Glutamatergic neuron (in vitro differentiated cells): ENCODE measurements at regions not wholly inside any gene's neighbourhood (a gene's known extent, or its start where the extent isn't known, plus 50 kb on each side); places are given as distances from the start of the nearest gene placed in this dataset.
"Not testable (repeated sequence)": the region's sequence is repeated elsewhere in the genome, so short reads cannot be mapped to it uniquely, and the experiment has no call there.

Experiments used
- DNase-seq: peaks from one replicate; pipeline ENCODE4 v3.0.0; 2022
- H3K27ac Mint-ChIP-seq: one replicate; pipeline ENCODE4 v1.8.0; 2020; ENCODE audit warnings: mild to moderate bottlenecking, mixed read lengths, inconsistent platforms; ENCODE audit not compliant: unreplicated experiment
- H3K27me3 Mint-ChIP-seq: one replicate; pipeline ENCODE4 v1.8.0; 2020; ENCODE audit warnings: mild to moderate bottlenecking, moderate library complexity, mixed read lengths, inconsistent platforms; ENCODE audit not compliant: unreplicated experiment
- H3K36me3 Mint-ChIP-seq: one replicate; pipeline ENCODE4 v1.8.0; 2020; ENCODE audit warnings: mild to moderate bottlenecking, mixed read lengths, inconsistent platforms; ENCODE audit not compliant: unreplicated experiment
- H3K4me1 Mint-ChIP-seq: one replicate; pipeline ENCODE4 v1.8.0; 2020; ENCODE audit warnings: mild to moderate bottlenecking, low read depth, mixed read lengths, inconsistent platforms; ENCODE audit not compliant: unreplicated experiment
- H3K4me3 Mint-ChIP-seq: one replicate; pipeline ENCODE4 v1.8.0; 2020; ENCODE audit warnings: mild to moderate bottlenecking, mixed read lengths, inconsistent platforms; ENCODE audit not compliant: unreplicated experiment
- H3K9me3 Mint-ChIP-seq: one replicate; pipeline ENCODE4 v1.8.0; 2020; ENCODE audit warnings: mild to moderate bottlenecking, moderate library complexity, mixed read lengths, inconsistent platforms; ENCODE audit not compliant: unreplicated experiment
- TF ChIP-seq, protein P1 (sequence below): fragments of 200-600 bp; sonication (generic); IDR thresholded peaks from one replicate; pipeline ENCODE4 v1.5.0; 2021; ENCODE audit not compliant: partially characterized antibody, unreplicated experiment

DNA sequence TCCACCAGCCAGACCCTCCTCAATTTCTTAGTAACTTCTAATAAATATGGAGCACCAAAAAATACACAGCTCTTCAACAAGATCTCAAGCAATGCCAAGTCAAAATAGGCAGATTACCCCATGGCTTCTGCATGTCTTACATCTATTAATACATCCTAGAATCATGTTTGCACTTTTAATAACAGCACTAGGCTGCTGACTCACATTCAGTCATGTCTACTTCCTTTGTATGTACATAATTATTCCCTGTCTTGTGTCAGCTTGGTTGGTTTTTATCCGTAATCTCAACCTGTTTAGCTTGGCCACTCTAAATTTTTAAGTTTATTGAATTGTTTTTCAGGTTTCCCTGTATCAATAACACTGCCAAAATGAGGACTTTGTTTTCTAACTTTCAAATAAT lies 420.1 kb upstream of the ACVR2A start:
- H3K27ac Mint-ChIP-seq: no peak overlapping the region
- no peak for DNase-seq
- peaks cover 1% of the 10 kb centered on the region for H3K4me1 Mint-ChIP-seq
- no peaks in the 10 kb centered on the region for H3K36me3 Mint-ChIP-seq
- H3K27me3 Mint-ChIP-seq: no peaks in the 10 kb centered on the region
- TF ChIP-seq, protein P1, sequence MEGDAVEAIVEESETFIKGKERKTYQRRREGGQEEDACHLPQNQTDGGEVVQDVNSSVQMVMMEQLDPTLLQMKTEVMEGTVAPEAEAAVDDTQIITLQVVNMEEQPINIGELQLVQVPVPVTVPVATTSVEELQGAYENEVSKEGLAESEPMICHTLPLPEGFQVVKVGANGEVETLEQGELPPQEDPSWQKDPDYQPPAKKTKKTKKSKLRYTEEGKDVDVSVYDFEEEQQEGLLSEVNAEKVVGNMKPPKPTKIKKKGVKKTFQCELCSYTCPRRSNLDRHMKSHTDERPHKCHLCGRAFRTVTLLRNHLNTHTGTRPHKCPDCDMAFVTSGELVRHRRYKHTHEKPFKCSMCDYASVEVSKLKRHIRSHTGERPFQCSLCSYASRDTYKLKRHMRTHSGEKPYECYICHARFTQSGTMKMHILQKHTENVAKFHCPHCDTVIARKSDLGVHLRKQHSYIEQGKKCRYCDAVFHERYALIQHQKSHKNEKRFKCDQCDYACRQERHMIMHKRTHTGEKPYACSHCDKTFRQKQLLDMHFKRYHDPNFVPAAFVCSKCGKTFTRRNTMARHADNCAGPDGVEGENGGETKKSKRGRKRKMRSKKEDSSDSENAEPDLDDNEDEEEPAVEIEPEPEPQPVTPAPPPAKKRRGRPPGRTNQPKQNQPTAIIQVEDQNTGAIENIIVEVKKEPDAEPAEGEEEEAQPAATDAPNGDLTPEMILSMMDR: no peak
- no peak overlapping the region for H3K4me3 Mint-ChIP-seq
- H3K9me3 Mint-ChIP-seq: no peaks in the 10 kb centered on the region

DNA sequence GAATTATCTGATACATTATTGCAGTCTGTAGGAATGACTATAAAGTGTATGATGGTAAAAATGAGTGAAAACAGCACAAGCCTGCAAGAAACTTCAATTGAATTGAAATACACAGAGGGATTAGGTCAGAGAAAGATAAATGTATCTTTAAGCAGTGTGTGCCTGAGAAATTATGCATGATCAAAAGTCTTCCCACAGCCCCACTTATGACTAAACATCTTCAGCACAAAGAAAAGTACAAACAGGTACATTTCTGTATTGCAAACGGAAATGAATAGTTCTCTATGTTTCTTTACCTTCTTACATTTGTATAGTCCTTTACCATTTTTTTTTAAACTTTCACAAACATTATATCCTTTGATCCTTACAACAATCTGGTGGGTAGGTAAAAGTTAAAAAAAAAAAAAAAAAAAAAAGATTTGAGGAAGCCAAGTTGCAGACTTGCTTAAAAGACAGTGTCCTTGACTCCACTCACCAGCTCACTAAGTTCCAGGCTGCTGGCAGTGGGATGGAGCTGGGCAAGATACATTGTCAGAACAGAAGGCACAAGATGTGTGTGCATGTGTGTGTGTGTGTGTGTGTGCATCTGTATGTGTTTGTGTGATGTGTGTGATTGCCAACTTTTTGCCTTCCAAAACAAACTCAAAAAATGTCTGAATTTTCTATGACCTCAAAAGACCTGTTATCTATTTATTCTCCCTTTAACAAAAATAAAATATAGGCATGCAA lies 423.7 kb upstream of the ACVR2A start:
- peaks cover 4% of the 10 kb centered on the region for H3K4me1 Mint-ChIP-seq

DNA sequence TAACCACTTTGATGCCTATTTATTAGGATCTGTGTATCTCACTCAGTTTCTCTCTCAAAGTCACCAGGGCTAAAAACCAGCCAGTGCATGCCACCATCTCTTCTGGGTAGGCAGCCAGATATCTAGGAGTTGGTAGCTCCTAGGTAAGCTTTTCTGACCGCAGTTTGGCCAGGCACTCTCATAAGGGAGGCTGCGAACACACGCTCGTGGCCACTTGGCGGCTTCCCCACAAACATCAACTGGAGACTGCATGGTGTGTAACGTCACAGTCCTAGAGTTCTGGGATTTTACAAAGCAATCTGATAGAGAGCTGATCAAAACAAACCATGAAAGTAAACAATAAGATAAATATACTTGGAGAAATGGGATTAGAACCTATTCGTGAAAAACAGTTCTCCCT lies 424.3 kb upstream of the ACVR2A start:
- H3K36me3 Mint-ChIP-seq: no peaks in the 10 kb centered on the region
- TF ChIP-seq, protein P1: no peak
- peaks cover 4% of the 10 kb centered on the region for H3K4me1 Mint-ChIP-seq
- H3K4me3 Mint-ChIP-seq: no peak overlapping the region
- H3K9me3 Mint-ChIP-seq: no peaks in the 10 kb centered on the region
- no peak overlapping the region for H3K27ac Mint-ChIP-seq
- H3K27me3 Mint-ChIP-seq: peaks cover 2% of the 10 kb centered on the region
- no peak for DNase-seq

More for the DNA sequence above, 423.7 kb upstream of the ACVR2A start:
- no peaks in the 10 kb centered on the region for H3K36me3 Mint-ChIP-seq
- peaks cover 2% of the 10 kb centered on the region for H3K27me3 Mint-ChIP-seq
- no peak overlapping the region for H3K27ac Mint-ChIP-seq
- TF ChIP-seq, protein P1: no peak
- H3K9me3 Mint-ChIP-seq: no peaks in the 10 kb centered on the region
- H3K4me3 Mint-ChIP-seq: no peak overlapping the region
- no peak for DNase-seq

DNA sequence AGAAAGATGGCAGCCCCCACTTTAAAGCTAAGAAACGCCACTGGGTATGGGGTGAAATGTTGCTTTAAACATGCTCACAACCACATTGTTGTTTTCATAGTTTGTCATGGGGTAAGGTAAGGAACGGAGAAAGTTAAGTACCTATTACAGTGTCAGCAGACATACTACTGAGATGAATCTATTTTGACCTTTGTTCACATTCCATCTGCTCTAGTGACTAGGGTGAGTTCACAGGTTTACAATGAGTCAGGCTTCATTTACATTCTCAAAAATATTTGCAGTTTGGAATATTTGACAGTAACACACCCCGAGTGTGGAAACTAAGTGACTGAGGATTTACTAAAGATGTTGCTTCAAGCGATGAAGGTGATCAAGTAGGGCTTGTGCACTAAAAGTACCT lies 428.7 kb upstream of the ACVR2A start:
- no peak overlapping the region for H3K27ac Mint-ChIP-seq
- no peak for DNase-seq
- peaks cover 8% of the 10 kb centered on the region for H3K9me3 Mint-ChIP-seq
- H3K4me1 Mint-ChIP-seq: peaks cover 4% of the 10 kb centered on the region
- peaks cover 31% of the 10 kb centered on the region for H3K36me3 Mint-ChIP-seq
- TF ChIP-seq, protein P1: no peak
- H3K27me3 Mint-ChIP-seq: peaks cover 2% of the 10 kb centered on the region
- no peak overlapping the region for H3K4me3 Mint-ChIP-seq

DNA sequence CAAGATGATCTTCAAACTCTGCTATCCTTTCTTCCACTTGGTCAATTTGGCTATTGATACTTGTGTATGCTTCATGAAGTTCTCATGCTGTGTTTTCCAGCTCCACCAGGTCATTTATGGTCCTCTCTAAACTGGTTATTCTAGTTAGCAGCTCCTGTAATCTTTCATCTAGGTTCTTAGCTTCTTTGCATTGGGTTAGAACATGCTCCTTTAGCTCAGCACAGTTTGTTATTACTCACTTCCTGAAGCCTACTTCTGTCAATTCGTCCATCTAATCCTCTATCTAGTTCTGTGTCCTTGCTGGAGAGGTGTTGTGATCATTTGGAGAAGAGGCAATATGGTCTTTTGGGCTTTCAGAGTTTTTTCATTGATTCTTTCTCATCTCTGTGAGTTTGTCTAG lies 430.2 kb upstream of the ACVR2A start:
- not testable (repeated sequence) for DNase-seq, H3K27me3 Mint-ChIP-seq, H3K4me1 Mint-ChIP-seq, H3K27ac Mint-ChIP-seq, H3K4me3 Mint-ChIP-seq
- Mint-ChIP-seq H3K9me3 (peaks cover 13% of the 10 kb centered on the region), H3K36me3 (peaks cover 36% of the 10 kb centered on the region)
